Naive B cell (primary cell): ENCODE measurements at regions not wholly inside any gene's neighbourhood (a gene's known extent, or its start where the extent isn't known, plus 50 kb on each side); places are given as distances from the start of the nearest gene placed in this dataset.
A peak's percentile ranks its signal among the peaks of the same experiment; 100 is the strongest.
"Not testable (repeated sequence)": the region's sequence is repeated elsewhere in the genome, so short reads cannot be mapped to it uniquely, and the experiment has no call there.

Experiments
- ATAC-seq, 2 donors: fragments of 150-1000 bp; cut with Tn5 transposase; 2 replicates each; pipeline ENCODE4 v1.10.0; 2021; ENCODE audit warnings: low read depth in 2 of 2, mild to moderate bottlenecking in 2 of 2, moderate library complexity in 2 of 2
- DNase-seq: peaks from one replicate; pipeline ENCODE4 v3.0.0; 2022
- H3K27ac Mint-ChIP-seq, 6 donors: one replicate each; pipeline ENCODE4 v1.8.0; 2020 to 2022; ENCODE audit warnings: mild to moderate bottlenecking in 6 of 6, mixed read lengths in 6 of 6, moderate library complexity in 5 of 6, inconsistent platforms in 2 of 6
- H3K27me3 Mint-ChIP-seq, 3 donors: one replicate each; pipeline ENCODE4 v1.8.0; 2021 to 2022; ENCODE audit warnings: mixed read lengths in 3 of 3, mild to moderate bottlenecking in 1 of 3
- H3K36me3 Mint-ChIP-seq, 2 donors: one replicate each; pipeline ENCODE4 v1.8.0; 2020 to 2022; ENCODE audit warnings: mixed read lengths in 2 of 2, inconsistent platforms in 1 of 2, mild to moderate bottlenecking in 1 of 2
- H3K4me1 Mint-ChIP-seq, 3 donors: one replicate each; pipeline ENCODE4 v1.8.0; 2020 to 2022; ENCODE audit warnings: mixed read lengths in 3 of 3, inconsistent platforms in 1 of 3, mild to moderate bottlenecking in 1 of 3, moderate library complexity in 1 of 3
- H3K4me3 Mint-ChIP-seq, 8 donors: one replicate each; pipeline ENCODE4 v1.8.0; 2020 to 2022; ENCODE audit warnings: mild to moderate bottlenecking in 8 of 8, mixed read lengths in 8 of 8, moderate library complexity in 8 of 8, inconsistent platforms in 2 of 8
- H3K9me3 Mint-ChIP-seq, 7 donors: one replicate each; pipeline ENCODE4 v1.8.0; 2020 to 2022; ENCODE audit warnings: mixed read lengths in 7 of 7, mild to moderate bottlenecking in 5 of 7, inconsistent platforms in 2 of 7, moderate library complexity in 1 of 7

DNA sequence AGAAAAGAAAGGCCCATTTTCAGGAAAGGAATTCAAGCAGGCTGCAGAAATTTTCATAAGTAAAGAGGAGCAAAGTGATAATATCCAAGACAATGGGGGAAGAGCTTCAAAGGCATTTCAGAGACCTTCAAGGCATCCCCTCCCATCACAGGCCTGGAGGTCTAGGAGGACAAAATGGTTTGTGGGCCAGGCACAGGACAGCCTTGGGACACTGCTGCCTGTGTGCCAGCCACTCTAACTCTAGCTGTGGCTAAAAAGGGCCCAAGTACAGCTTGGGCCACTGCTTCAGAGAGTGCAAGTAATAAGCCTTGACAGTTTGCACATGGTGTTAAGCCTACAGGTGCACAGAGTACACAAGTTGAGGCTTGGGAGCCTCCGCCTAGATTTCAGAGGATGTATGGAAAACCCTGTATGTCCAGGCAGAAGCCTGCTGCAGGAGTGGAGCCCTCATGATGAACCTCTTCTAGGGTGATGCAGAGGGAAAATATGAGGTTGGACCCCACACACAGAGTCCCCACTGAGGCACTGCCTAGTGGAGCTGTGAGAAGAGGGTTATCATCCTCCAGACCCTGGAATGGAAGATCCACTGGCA, 51.8 kb upstream of the ZSWIM5 start:
- H3K9me3 Mint-ChIP-seq = peaks cover 16 to 59% (median 41%) of the 10 kb centered on the region in 7 donors
- ATAC-seq = no peak
- H3K4me3 Mint-ChIP-seq = peak overlapping the region in 1 of 8 donors; percentile 22
- H3K27ac Mint-ChIP-seq = no peak overlapping the region
- H3K4me1 Mint-ChIP-seq = no peaks in the 10 kb centered on the region
- H3K27me3 Mint-ChIP-seq = peaks cover 8 to 21% (median 12%) of the 10 kb centered on the region in 3 donors
- DNase-seq = no peak
- H3K36me3 Mint-ChIP-seq = peaks cover 15 to 20% of the 10 kb centered on the region in 2 donors

DNA sequence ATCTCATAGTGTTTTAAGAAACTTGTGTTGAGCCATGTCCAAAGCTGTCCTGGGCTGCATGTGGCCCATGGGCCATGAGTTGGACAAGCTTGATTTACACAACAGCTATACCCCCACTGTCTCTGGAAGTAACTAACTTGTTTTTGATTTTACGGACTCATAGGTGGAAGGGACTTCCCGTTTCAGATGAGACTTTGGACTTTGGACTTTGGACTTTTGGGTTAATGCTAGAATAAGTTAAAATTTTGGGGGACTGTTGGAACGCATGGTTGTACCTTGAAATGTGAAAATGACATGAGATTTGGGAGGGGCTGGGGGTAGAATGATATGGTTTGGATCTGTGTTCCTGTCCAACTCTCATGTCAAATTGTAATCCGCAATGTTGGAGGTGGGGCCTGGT, 52.6 kb upstream of the ZSWIM5 start:
- no peak overlapping the region for H3K4me3 Mint-ChIP-seq
- H3K36me3 Mint-ChIP-seq = peaks cover 15 to 20% of the 10 kb centered on the region in 2 donors
- H3K27me3 Mint-ChIP-seq = peaks cover 8 to 21% (median 12%) of the 10 kb centered on the region in 3 donors
- ATAC-seq = no peak
- DNase-seq = no peak
- no peaks in the 10 kb centered on the region for H3K4me1 Mint-ChIP-seq
- H3K9me3 Mint-ChIP-seq = peaks cover 16 to 59% (median 41%) of the 10 kb centered on the region in 7 donors
- H3K27ac Mint-ChIP-seq = no peak overlapping the region

DNA sequence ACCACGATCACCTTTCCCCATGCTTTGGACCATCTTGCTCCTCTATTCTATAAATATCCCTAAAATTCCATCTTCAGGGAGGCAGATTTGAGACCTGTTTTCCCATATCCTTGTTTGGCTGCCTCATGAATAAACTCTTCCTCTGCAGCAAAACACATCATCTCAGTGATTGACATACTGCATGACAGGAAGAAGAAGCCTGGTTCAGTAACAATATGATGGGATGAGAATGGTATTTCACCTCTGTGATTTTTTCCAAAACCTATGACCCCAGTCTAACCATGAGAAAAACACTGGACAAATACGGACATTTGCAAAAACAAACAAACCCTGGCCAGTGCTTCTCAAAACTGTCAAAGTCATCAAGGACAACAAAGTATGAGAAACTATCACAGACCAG, 53.8 kb upstream of the ZSWIM5 start:
- Mint-ChIP-seq H3K4me3 (no peak overlapping the region), H3K27me3 (peaks cover 5 to 14% (median 8%) of the 10 kb centered on the region in 3 donors), H3K9me3 (peaks cover 16 to 59% (median 41%) of the 10 kb centered on the region in 7 donors), H3K4me1 (no peaks in the 10 kb centered on the region), H3K27ac (no peak overlapping the region), H3K36me3 (peaks cover 15 to 20% of the 10 kb centered on the region in 2 donors)
- no peak for ATAC-seq
- DNase-seq = no peak

DNA sequence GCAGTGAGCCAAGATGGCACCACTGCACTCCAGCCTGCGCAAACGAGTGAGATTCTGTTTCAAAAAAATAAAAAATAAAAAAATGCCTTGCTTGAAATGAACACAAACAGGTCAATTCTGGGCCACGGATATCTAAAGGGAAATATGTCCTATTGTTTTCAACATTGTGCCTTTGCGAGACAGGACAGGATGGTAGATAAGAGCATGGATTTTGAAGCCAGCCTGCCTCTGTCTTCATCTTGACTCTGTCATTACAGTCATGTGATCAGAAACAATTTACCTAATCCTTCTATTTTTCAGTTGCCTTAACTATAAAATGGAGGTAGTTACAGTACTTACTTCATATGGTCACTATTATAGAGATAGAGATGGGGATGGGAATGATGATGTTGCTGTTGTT, 56.7 kb upstream of the ZSWIM5 start:
- peaks cover 5 to 18% (median 8%) of the 10 kb centered on the region in 3 donors for H3K27me3 Mint-ChIP-seq
- no peaks in the 10 kb centered on the region for H3K4me1 Mint-ChIP-seq
- peaks cover 4 to 10% of the 10 kb centered on the region in 2 donors for H3K36me3 Mint-ChIP-seq
- ATAC-seq (no peak), DNase-seq (no peak)
- peak overlapping the region in 1 of 8 donors; percentile 12 for H3K4me3 Mint-ChIP-seq
- peaks cover 8 to 40% (median 28%) of the 10 kb centered on the region in 7 donors for H3K9me3 Mint-ChIP-seq
- no peak overlapping the region for H3K27ac Mint-ChIP-seq

DNA sequence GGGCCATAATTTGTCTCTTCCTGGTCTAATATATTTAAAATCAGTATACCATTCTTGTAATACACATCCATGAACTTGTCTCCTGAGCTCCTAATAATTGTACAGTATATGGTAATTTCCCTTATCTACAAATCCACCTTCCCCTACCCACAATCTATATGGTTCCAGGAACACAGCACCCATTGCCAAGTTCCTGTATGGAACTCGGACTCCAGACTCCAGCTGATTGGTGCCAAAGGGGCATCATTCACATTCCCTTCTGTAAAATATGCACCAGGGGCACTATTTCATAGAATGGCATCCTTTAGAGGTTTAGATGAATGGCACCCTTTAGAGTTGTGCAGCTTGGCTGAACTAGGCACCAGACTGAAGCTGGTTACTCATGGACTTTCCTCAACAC, 58.8 kb upstream of the ZSWIM5 start:
- Mint-ChIP-seq H3K36me3 (peaks cover 0 to 4% of the 10 kb centered on the region in 2 donors), H3K9me3 (peaks cover 5 to 20% (median 13%) of the 10 kb centered on the region in 7 donors), H3K4me3 (no peak overlapping the region), H3K4me1 (no peaks in the 10 kb centered on the region), H3K27ac (no peak overlapping the region), H3K27me3 (peaks cover 5 to 17% (median 8%) of the 10 kb centered on the region in 3 donors)
- ATAC-seq (no peak), DNase-seq (no peak)

DNA sequence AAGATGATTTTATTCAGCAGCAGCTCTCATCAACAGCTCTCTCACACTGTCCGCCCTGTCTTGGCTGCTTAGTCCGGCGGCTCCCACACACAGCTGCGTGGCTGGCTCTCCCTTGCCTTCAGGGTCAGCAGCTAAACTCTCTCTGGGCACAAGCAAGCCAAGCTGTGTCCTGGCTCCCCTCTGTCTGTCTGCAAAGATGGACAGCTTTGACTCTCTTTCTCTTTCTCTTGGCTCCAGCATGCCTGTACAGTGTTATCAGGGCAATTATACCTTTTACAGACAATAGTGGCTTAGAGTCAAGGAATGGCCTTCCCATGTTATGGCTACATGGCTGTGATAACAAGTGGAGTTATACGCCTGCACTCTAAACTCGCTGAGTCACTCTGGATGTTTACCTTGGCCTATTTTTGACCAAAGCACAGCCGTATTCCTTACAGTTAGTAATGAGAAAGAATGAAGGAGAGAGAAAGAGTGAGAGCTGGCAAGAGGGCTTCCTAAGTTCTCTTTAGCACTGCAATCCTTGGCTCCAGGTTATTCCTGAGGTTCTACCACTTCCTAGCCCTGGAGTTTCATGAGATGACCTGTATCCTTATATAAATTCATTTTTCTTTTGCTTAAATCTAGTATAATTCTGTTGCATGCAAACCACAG, 59.9 kb upstream of the ZSWIM5 start:
- H3K4me1 Mint-ChIP-seq = no peaks in the 10 kb centered on the region
- no peak for ATAC-seq
- DNase-seq = no peak
- peaks cover 4 to 11% (median 7%) of the 10 kb centered on the region in 7 donors for H3K9me3 Mint-ChIP-seq
- no peak overlapping the region for H3K4me3 Mint-ChIP-seq
- H3K27me3 Mint-ChIP-seq = peaks cover 0 to 10% (median 8%) of the 10 kb centered on the region in 3 donors
- no peak overlapping the region for H3K27ac Mint-ChIP-seq
- no peaks in the 10 kb centered on the region for H3K36me3 Mint-ChIP-seq

DNA sequence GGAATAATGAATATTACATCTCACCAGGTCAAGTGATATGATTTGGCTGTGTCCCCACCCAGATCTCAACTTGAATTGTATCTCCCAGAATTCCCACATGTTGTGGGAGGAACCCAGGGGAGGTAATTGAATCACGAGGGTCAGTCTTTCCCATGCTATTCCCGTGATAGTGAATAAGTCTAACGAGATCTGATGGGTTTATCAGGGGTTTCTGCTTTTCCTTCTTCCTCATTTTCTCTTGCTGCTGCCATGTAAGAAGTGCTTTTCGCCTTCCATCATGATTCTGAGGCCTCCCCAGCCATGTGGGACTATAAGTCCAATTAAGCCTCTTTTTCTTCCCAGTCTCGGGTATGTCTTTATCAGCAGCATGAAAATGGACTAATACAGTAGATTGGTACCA, 58.4 kb upstream of the HPDL start:
- ATAC-seq, H3K4me1 Mint-ChIP-seq, DNase-seq, H3K27me3 Mint-ChIP-seq, H3K36me3 Mint-ChIP-seq, H3K4me3 Mint-ChIP-seq, H3K9me3 Mint-ChIP-seq, H3K27ac Mint-ChIP-seq: not testable (repeated sequence)

DNA sequence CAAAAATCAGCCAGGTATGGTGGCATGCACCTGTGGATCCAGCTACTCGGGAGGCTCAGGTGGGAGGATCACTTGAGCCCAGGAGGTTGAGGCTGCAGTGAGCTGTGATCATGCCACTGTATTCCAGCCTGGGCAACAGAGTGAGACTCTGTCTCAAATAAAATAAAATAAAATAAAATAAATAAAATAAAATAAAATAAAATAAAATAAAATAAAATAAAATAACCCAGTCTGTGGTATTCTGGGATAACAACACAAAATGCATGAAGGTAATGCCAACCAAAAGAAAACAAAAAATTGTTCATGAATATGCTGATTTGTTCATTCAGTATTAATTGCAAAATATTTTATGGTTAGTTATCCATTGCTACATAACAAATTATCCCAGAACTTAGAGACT, 54.4 kb upstream of the HPDL start:
- not testable (repeated sequence) for H3K27ac Mint-ChIP-seq, H3K4me3 Mint-ChIP-seq, H3K27me3 Mint-ChIP-seq, H3K9me3 Mint-ChIP-seq, ATAC-seq, DNase-seq, H3K4me1 Mint-ChIP-seq
- H3K36me3 Mint-ChIP-seq = peaks cover 8 to 11% of the 10 kb centered on the region in 2 donors

DNA sequence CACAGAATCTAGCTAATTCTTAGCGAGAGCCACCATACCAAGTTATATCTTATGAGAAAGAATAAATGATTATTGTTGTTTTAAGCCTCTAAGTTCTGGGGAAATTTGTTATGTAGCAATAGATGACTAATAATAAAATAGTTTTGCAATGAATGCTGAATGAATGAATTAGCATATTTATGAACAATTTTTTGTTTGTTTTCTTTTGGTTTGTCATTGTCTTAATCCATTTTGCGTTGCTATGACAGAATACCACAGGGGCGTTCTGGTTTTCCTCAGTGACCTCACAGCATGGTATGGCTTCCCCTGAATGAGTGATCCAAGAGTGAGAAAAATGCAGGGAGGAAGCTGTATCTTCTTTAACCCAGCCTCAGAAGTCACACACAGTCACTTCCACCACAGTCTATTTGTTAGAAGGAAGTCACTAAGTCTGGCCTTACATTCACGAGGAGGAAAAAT, 53.8 kb upstream of the HPDL start:
- no peak for ATAC-seq
- no peak overlapping the region for H3K27ac Mint-ChIP-seq
- H3K36me3 Mint-ChIP-seq = peaks cover 8 to 11% of the 10 kb centered on the region in 2 donors
- peaks cover 0 to under 1% (median 0%) of the 10 kb centered on the region in 3 donors for H3K27me3 Mint-ChIP-seq
- H3K9me3 Mint-ChIP-seq = peaks cover 1 to 8% (median 4%) of the 10 kb centered on the region in 7 donors
- H3K4me3 Mint-ChIP-seq = no peak overlapping the region
- no peak for DNase-seq
- no peaks in the 10 kb centered on the region for H3K4me1 Mint-ChIP-seq

DNA sequence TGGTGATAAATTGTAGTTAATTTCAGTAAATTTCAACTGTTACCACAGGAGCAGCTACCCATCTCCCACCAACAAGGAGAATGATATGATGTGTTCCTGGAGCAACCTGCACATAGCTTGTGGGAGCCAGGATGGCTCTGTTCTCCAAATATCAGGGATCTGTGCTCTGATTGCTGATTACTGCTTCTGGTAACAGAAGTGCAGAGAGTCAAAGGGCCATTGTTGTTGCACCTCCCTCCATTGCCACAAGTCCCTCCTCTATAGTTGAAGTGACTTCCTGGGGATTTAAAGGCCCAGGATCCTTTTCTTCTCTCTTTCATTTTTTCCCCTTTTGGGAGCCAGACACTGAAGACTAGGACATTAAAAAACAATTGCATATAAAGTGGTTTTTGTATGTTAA, 51.6 kb upstream of the HPDL start:
- H3K27me3 Mint-ChIP-seq = peaks cover 0 to 8% (median 6%) of the 10 kb centered on the region in 3 donors
- DNase-seq (no peak), ATAC-seq (no peak)
- H3K36me3 Mint-ChIP-seq = peaks cover 8 to 11% of the 10 kb centered on the region in 2 donors
- no peak overlapping the region for H3K27ac Mint-ChIP-seq
- no peaks in the 10 kb centered on the region for H3K4me1 Mint-ChIP-seq
- H3K4me3 Mint-ChIP-seq = no peak overlapping the region
- peaks cover 3 to 12% (median 6%) of the 10 kb centered on the region in 7 donors for H3K9me3 Mint-ChIP-seq
